Heart right ventricle (tissue), 16 donors: ENCODE measurements at regions not wholly inside any gene's neighbourhood (a gene's known extent, or its start where the extent isn't known, plus 50 kb on each side); places are given as distances from the start of the nearest gene placed in this dataset.

Experiments
- ATAC-seq, 8 donors: fragments of 200-7000 bp; cut with Tn5 transposase; one replicate each; pipeline ENCODE4 v1.9.1; 2020; ENCODE audit warnings: mild to moderate bottlenecking in 8 of 8, moderate library complexity in 8 of 8, moderate number of reproducible peaks in 1 of 8
- DNase-seq, 2 donors: peaks; one replicate each; pipeline ENCODE4 v3.0.0-alpha.2; 2020
- H3K27ac ChIP-seq, 10 donors: fragments of 200-600 bp; sonication (generic) in 2 of 10; one replicate each; pipeline versions ENCODE4 v1.5.0 to v1.8.0; 2020 to 2022; ENCODE audit warnings: mild to moderate bottlenecking in 3 of 10
- H3K27me3 ChIP-seq, 7 donors: fragments of 200-600 bp; one replicate each; pipeline ENCODE4 v1.8.0; 2021 to 2022; ENCODE audit warnings: mild to moderate bottlenecking in 2 of 7
- H3K36me3 ChIP-seq, 9 donors: fragments of 200-600 bp; sonication (generic) in 1 of 9; one replicate each; pipeline versions ENCODE4 v1.5.0 to v1.8.0; 2020 to 2022; ENCODE audit warnings: mild to moderate bottlenecking in 2 of 9
- H3K4me1 ChIP-seq, 9 donors: fragments of 200-600 bp; sonication (generic) in 1 of 9; one replicate each; pipeline versions ENCODE4 v1.5.0 to v1.8.0; 2020 to 2022; ENCODE audit warnings: mild to moderate bottlenecking in 4 of 9
- H3K4me3 ChIP-seq, 10 donors: fragments of 200-600 bp; sonication (generic) in 2 of 10; one replicate each; pipeline versions ENCODE4 v1.5.0 to v1.8.0; 2020 to 2022; ENCODE audit warnings: mild to moderate bottlenecking in 7 of 10, moderate library complexity in 2 of 10
- H3K9me3 ChIP-seq, 11 donors: fragments of 200-600 bp in 10 of 11; sonication (generic) in 2 of 11; one replicate each; pipeline versions ENCODE4 v1.5.0 to v1.8.0; 2013 to 2022; ENCODE audit warnings: mild to moderate bottlenecking in 2 of 11, control low read depth in 1 of 11, moderate library complexity in 1 of 11
- CTCF ChIP-seq, 9 donors: fragments of 200-600 bp; sonication (generic) in 2 of 9; IDR thresholded peaks; one replicate each; pipeline versions ENCODE4 v1.5.0 to v1.8.0; 2021 to 2022; ENCODE audit warnings: antibody characterized with exemption in 9 of 9, mild to moderate bottlenecking in 5 of 9, moderate library complexity in 1 of 9
- WGBS, 2 donors: extraction: QIAGEN DNeasy Blood & Tissue Kit; methylation state at CpG; one replicate each; pipeline ENCODE4 v1.1.7; 2013; ENCODE audit warnings: inconsistent platforms in 1 of 2; 5-methylcytosine and 5-hydroxymethylcytosine counted together
- intact Hi-C, 10 donors: fragments of 100-400 bp; cut with DNase I; formaldehyde crosslinking; loops; one replicate each; pipeline versions ENCODE4 v1.11.1 to v1.14.2; 2022
- donor health status: Arrhythmogenic right ventricular cardiomyopathy.
- donor health status: ischemic (EF 13 %, LVEDD 7.1; RV severe dilation, severe dysfunction).
- donor health status: healthy with polysubstance abuse.
- donor health status: DM: no; HTN: yes; CAD: no.
- donor health status: DM: no; HTN: no; CAD: no.
- donor health status: ischemic (EF 25% LVEDD 6.9; RV normal size, moderate dysfunction).
- donor health status: ischemic (EF 25% LVEDD 5.7; RV mildly dilated, moderate dysfunction).
- donor health status: healthy.
- donor health status: DM: yes; HTN: yes; CAD: no.
- donor health status: Ischemic cardiomyopathy.
- donor health status: ischemic (EF 35%, LVEDD 5.7; RV mildly dilated, moderate dysfunction).
- donor health status: nonischemic (EF 11% LVEDD 7.7; RV severe dilation, severe dysfunction).
- donor health status: DM: yes; HTN: yes; CAD: no.
- donor health status: PGD.
- donor health status: ischemic (EF 29% LVEDD 5.4; RV normal size, mild dysfunction).
- donor health status: nonischemic (EF 23%, LVEDD 6.1; RV moderate dilation, normal function).

GRCh38 chr5:124647352-124647751 lies 99.1 kb downstream of the ZNF608 start:
- peaks cover 0 to 45% (median 41%) of the 10 kb centered on the region in 9 donors for H3K4me1 ChIP-seq
- intact Hi-C loops = loop anchor here in 1 of 10 donors (5.0 kb wide), 1 partner anchor 105 kb away; no protein-coding TSS in a partner anchor
- 88 to 93% methylated on average over 8 of the region's 8 CpGs for WGBS, 2 donors

GRCh38 chr5:124645396-124645795 lies 101.0 kb downstream of the ZNF608 start:
- DNase-seq (no peak), ATAC-seq (no peak)
- no peak overlapping the region for H3K27ac ChIP-seq
- WGBS, 2 donors = 95 to 97% methylated on average over 3 of the region's 3 CpGs
- peaks cover 0 to 56% (median 9%) of the 10 kb centered on the region in 9 donors for H3K36me3 ChIP-seq
- no peak for TF ChIP-seq CTCF (IDR thresholded peaks at IDR 0.05)
- H3K4me3 ChIP-seq = no peak overlapping the region
- intact Hi-C loops = loop anchor here in 1 of 10 donors (5.0 kb wide), 1 partner anchor 103 kb away; no protein-coding TSS in a partner anchor
- H3K27me3 ChIP-seq = peaks cover 0 to 78% (median 0%) of the 10 kb centered on the region in 7 donors
- H3K4me1 ChIP-seq = peaks cover 0 to 41% (median 31%) of the 10 kb centered on the region in 9 donors
- peaks cover 0 to under 1% (median 0%) of the 10 kb centered on the region in 11 donors for H3K9me3 ChIP-seq

More at GRCh38 chr5:124647352-124647751, 99.1 kb downstream of the ZNF608 start:
- DNase-seq (no peak), ATAC-seq (no peak)
- Histone ChIP-seq H3K27ac (no peak overlapping the region), H3K4me3 (no peak overlapping the region), H3K27me3 (peaks cover 0 to 80% (median 0%) of the 10 kb centered on the region in 7 donors), H3K9me3 (no peaks in the 10 kb centered on the region), H3K36me3 (peaks cover 0 to 44% (median 9%) of the 10 kb centered on the region in 9 donors)
- no peak for TF ChIP-seq CTCF (IDR thresholded peaks at IDR 0.05)

- 58 to 71% methylated on average over 1 of the region's 1 CpG for WGBS, 2 donors
- intact Hi-C loops = no loop called here
- peaks cover 0 to 61% (median 9%) of the 10 kb centered on the region in 9 donors for H3K36me3 ChIP-seq
Measured at GRCh38 chr5:124644582-124644981, 101.9 kb downstream of the ZNF608 start.

GRCh38 chr5:124644138-124644537 lies 102.3 kb downstream of the ZNF608 start:
- no peak overlapping the region for H3K27ac ChIP-seq
- intact Hi-C loops = no loop called here
- 96% methylated on average over 9 of the region's 9 CpGs for WGBS, 2 donors
- H3K4me3 ChIP-seq = no peak overlapping the region
- H3K4me1 ChIP-seq = peaks cover 0 to 28% (median 18%) of the 10 kb centered on the region in 9 donors
- H3K9me3 ChIP-seq = peaks cover 0 to 3% (median 0%) of the 10 kb centered on the region in 11 donors
- ATAC-seq (no peak), DNase-seq (no peak)
- TF ChIP-seq CTCF (IDR thresholded peaks at IDR 0.05) = no peak
- H3K27me3 ChIP-seq = peaks cover 0 to 75% (median 0%) of the 10 kb centered on the region in 7 donors
- H3K36me3 ChIP-seq = peaks cover 0 to 65% (median 10%) of the 10 kb centered on the region in 9 donors

More at GRCh38 chr5:124644582-124644981, 101.9 kb downstream of the ZNF608 start:
- no peak overlapping the region for H3K4me3 ChIP-seq
- no peak overlapping the region for H3K27ac ChIP-seq
- H3K4me1 ChIP-seq = peaks cover 0 to 32% (median 23%) of the 10 kb centered on the region in 9 donors
- peaks cover 0 to 75% (median 0%) of the 10 kb centered on the region in 7 donors for H3K27me3 ChIP-seq
- DNase-seq (no peak), ATAC-seq (no peak)
- H3K9me3 ChIP-seq = peaks cover 0 to 3% (median 0%) of the 10 kb centered on the region in 11 donors
- no peak for TF ChIP-seq CTCF (IDR thresholded peaks at IDR 0.05)
